ENCODE measurements at regions not wholly inside any gene's neighbourhood (a gene's known extent, or its start where the extent isn't known, plus 50 kb on each side); places are given as distances from the start of the nearest gene placed in this dataset.

- TF ChIP-seq CTCF (conservative IDR thresholded peaks at IDR 0.05 in 1 of 2, IDR thresholded peaks at IDR 0.05 in 1 of 2; ENCODE audit: low read depth in 1 of 2, low read length in 2 of 2) (no peak), EZH2 (IDR thresholded peaks at IDR 0.05; ENCODE audit: low read length, missing control alignments) (no peak)
Observed at GRCh38 chr12:93184672-93185368, 192.9 kb upstream of the NUDT4 start.
